ENCODE measurements at regions not wholly inside any gene's neighbourhood (a gene's known extent, or its start where the extent isn't known, plus 50 kb on each side); places are given as distances from the start of the nearest gene placed in this dataset.

DNA sequence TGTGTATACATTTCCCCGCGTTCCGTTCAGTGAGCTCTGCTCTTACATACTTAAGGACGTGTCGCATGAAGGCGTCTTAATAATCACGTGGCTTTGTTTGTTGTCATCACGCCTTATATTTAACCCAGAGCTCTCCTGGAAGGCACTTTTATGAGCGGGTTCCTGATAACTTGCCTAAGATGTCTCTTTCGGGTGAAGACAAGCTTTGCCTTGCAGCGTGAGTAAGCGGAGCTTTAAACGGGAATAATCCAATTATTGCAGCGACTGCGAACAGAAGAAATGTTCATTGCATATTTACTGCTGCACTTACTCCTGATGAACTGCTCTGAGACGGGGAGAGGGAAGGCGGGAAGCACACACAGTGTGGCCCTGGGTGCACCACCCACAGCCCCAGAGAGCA is 1128.2 kb downstream of the BRD1 start:
- no peaks in the 10 kb centered on the region for H3K27me3 ChIP-seq (ENCODE audit: insufficient read depth)
- H3K4me1 ChIP-seq (ENCODE audit: insufficient read depth) = no peaks in the 10 kb centered on the region
- peaks cover 7% of the 10 kb centered on the region for H3K27me3 Mint-ChIP-seq (ENCODE audit: insufficient read depth, low read depth, poor library complexity)
- ATAC-seq (no peak), DNase-seq (ENCODE audit: low spot score) (no peak)
- H3K4me3 ChIP-seq = no peak overlapping the region
- no peak overlapping the region for H3K27ac ChIP-seq (ENCODE audit: low read depth)
- H3K4me1 Mint-ChIP-seq = peaks cover 7% of the 10 kb centered on the region
- H3K36me3 Mint-ChIP-seq (ENCODE audit: low read depth) = no peaks in the 10 kb centered on the region
- H3F3A ChIP-seq (replicated peaks; ENCODE audit: low read depth) = no peaks in the 10 kb centered on the region
- H4K20me1 ChIP-seq (replicated peaks; ENCODE audit: insufficient read depth) = no peaks in the 10 kb centered on the region
- no peaks in the 10 kb centered on the region for H3K9me2 ChIP-seq (ENCODE audit: insufficient read depth)
- H3K36me3 ChIP-seq (ENCODE audit: insufficient read depth) = no peaks in the 10 kb centered on the region
- H3K27ac Mint-ChIP-seq = no peak overlapping the region; the same call in 1 of the 2 replicates
- H3K9me3 Mint-ChIP-seq = no peaks in the 10 kb centered on the region; the same call in 1 of the 3 replicates
- no peak for TF ChIP-seq ZNF462 (CRISPR knock-in tag; IDR thresholded peaks at IDR 0.05)
- no peak for TF ChIP-seq JUNB (IDR thresholded peaks at IDR 0.05; ENCODE audit: unreplicated experiment)
- TF ChIP-seq NANOG (IDR thresholded peaks at IDR 0.05; ENCODE audit: borderline replicate concordance) = no peak
- no peak for TF ChIP-seq ZNF114 (CRISPR knock-in tag; IDR thresholded peaks at IDR 0.05)
- no peak for TF ChIP-seq ZNF331 (CRISPR knock-in tag; IDR thresholded peaks at IDR 0.05; ENCODE audit: low read depth)
- TF ChIP-seq CTCF (conservative IDR thresholded peaks at IDR 0.05; ENCODE audit: low read depth in 2 of 2) = no peak
- TF ChIP-seq POLR2AphosphoS5 (IDR thresholded peaks at IDR 0.05; ENCODE audit: low read depth) = no peak
- TF ChIP-seq STAT1 (IDR thresholded peaks at IDR 0.05; ENCODE audit: unreplicated experiment) = no peak
- no peak for TF ChIP-seq CREB1 (CRISPR knock-in tag; IDR thresholded peaks at IDR 0.05; ENCODE audit: low read depth)
- TF ChIP-seq, protein P1, sequence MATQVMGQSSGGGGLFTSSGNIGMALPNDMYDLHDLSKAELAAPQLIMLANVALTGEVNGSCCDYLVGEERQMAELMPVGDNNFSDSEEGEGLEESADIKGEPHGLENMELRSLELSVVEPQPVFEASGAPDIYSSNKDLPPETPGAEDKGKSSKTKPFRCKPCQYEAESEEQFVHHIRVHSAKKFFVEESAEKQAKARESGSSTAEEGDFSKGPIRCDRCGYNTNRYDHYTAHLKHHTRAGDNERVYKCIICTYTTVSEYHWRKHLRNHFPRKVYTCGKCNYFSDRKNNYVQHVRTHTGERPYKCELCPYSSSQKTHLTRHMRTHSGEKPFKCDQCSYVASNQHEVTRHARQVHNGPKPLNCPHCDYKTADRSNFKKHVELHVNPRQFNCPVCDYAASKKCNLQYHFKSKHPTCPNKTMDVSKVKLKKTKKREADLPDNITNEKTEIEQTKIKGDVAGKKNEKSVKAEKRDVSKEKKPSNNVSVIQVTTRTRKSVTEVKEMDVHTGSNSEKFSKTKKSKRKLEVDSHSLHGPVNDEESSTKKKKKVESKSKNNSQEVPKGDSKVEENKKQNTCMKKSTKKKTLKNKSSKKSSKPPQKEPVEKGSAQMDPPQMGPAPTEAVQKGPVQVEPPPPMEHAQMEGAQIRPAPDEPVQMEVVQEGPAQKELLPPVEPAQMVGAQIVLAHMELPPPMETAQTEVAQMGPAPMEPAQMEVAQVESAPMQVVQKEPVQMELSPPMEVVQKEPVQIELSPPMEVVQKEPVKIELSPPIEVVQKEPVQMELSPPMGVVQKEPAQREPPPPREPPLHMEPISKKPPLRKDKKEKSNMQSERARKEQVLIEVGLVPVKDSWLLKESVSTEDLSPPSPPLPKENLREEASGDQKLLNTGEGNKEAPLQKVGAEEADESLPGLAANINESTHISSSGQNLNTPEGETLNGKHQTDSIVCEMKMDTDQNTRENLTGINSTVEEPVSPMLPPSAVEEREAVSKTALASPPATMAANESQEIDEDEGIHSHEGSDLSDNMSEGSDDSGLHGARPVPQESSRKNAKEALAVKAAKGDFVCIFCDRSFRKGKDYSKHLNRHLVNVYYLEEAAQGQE (IDR thresholded peaks at IDR 0.05; ENCODE audit: unreplicated experiment) = no peak
- TF ChIP-seq, protein P2, sequence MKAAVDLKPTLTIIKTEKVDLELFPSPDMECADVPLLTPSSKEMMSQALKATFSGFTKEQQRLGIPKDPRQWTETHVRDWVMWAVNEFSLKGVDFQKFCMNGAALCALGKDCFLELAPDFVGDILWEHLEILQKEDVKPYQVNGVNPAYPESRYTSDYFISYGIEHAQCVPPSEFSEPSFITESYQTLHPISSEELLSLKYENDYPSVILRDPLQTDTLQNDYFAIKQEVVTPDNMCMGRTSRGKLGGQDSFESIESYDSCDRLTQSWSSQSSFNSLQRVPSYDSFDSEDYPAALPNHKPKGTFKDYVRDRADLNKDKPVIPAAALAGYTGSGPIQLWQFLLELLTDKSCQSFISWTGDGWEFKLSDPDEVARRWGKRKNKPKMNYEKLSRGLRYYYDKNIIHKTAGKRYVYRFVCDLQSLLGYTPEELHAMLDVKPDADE (IDR thresholded peaks at IDR 0.05) = no peak
- no peak overlapping the region for H3K4me2 ChIP-seq
- no peak overlapping the region for H2AFZ ChIP-seq
- H3K79me2 ChIP-seq (replicated peaks; ENCODE audit: insufficient read depth) = no peaks in the 10 kb centered on the region
- H3K4me3 Mint-ChIP-seq = no peak overlapping the region

Measured in GM23338 (cell line).